IMR-90 (cell line): ENCODE measurements at regions not wholly inside any gene's neighbourhood (a gene's known extent, or its start where the extent isn't known, plus 50 kb on each side); places are given as distances from the start of the nearest gene placed in this dataset.

Experiments
- BHLHE40 ChIP-seq: fragments of 150-350 bp; IDR thresholded peaks from 2 replicates; pipeline ENCODE4 v1.6.1; 2016; ENCODE audit warnings: mild to moderate bottlenecking, low read depth, low read length
- CEBPB ChIP-seq: IDR thresholded peaks from 2 replicates; pipeline ENCODE4 v1.6.1; 2012; ENCODE audit warnings: low read depth, low read length, improper control_type of control experiment
- CHD1 ChIP-seq: IDR thresholded peaks from 2 replicates; pipeline ENCODE4 v1.6.1; 2012; ENCODE audit warnings: low read depth, low read length, improper control_type of control experiment
- CTCF ChIP-seq: conservative IDR thresholded peaks from 2 replicates; pipeline ENCODE4 v1.5.1; 2012; ENCODE audit warnings: mild to moderate bottlenecking, low read depth, low read length, improper control_type of control experiment
- ELK1 ChIP-seq: fragments of 150-350 bp; IDR thresholded peaks from 2 replicates; pipeline ENCODE4 v1.6.1; 2016; ENCODE audit warnings: low read depth, mild to moderate bottlenecking, low read length, moderate library complexity, borderline replicate concordance
- FOS ChIP-seq: fragments of 150-350 bp; IDR thresholded peaks from 2 replicates; pipeline ENCODE4 v1.6.1; 2016; ENCODE audit warnings: low read depth, low read length
- POLR2A ChIP-seq: IDR thresholded peaks from 2 replicates; pipeline ENCODE4 v1.6.1; 2012; ENCODE audit warnings: mild to moderate bottlenecking, low read depth, low read length
- RAD21 ChIP-seq: IDR thresholded peaks from 2 replicates; pipeline ENCODE4 v1.6.1; 2012; ENCODE audit warnings: low read length, improper control_type of control experiment
- RCOR1 ChIP-seq: IDR thresholded peaks from 2 replicates; pipeline ENCODE4 v1.6.1; 2012; ENCODE audit warnings: mild to moderate bottlenecking, low read length, improper control_type of control experiment; ENCODE audit not compliant: insufficient replicate concordance

GRCh38 chr13:68145852-68146251 lies 915.7 kb upstream of the PCDH9 start:
- TF ChIP-seq CTCF = no peak
- TF ChIP-seq RAD21 = no peak
- TF ChIP-seq ELK1 = no peak
- TF ChIP-seq POLR2A = no peak
- no peak for TF ChIP-seq FOS
- no peak for TF ChIP-seq RCOR1
- TF ChIP-seq CHD1 = no peak
- no peak for TF ChIP-seq BHLHE40
- TF ChIP-seq CEBPB = no peak
